ENCODE measurements at regions not wholly inside any gene's neighbourhood (a gene's known extent, or its start where the extent isn't known, plus 50 kb on each side); places are given as distances from the start of the nearest gene placed in this dataset.

DNA sequence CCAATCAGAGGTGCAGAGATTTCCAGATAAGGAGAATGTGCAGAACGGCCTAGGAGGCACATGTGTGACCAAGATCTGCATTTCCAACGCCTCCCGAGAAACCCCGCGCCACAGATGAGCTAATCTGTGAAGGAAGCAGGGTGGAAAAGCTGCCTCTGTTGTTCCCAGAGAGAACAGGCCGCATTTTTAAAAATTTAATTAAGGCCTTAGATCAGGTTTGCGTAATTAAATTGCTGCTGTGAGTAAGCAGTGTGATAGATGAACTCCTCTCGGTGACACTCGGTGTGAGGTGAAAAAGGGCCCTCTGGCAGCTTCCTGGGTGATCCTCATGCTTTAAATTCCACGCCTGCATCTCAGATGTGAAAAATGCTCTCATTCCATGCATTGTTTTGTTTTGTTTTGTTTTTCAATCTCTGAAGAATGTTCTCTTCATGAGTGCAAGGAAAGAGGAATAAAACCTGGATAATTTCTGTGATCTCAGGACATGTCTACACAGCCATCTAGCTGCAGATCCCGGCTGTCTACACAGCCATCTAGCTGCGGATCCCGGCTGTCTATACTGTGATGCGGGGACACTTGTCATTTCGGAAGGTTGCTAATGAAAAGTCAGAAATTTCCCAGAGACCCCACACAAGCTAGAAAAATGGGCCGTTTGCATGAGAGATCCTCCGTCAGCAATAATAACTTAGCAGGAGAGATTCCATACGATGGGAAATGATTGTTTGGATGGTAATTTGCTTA is 1398.9 kb downstream of the BRD1 start:
- H3K4me3 ChIP-seq (ENCODE audit: low read depth, low read length): no peak overlapping the region
- no peaks in the 10 kb centered on the region for H3K36me3 ChIP-seq (ENCODE audit: control insufficient read depth, insufficient read depth, low read length)
- DNase-seq (ENCODE audit: low read depth): no peak
- TF ChIP-seq, protein P1, sequence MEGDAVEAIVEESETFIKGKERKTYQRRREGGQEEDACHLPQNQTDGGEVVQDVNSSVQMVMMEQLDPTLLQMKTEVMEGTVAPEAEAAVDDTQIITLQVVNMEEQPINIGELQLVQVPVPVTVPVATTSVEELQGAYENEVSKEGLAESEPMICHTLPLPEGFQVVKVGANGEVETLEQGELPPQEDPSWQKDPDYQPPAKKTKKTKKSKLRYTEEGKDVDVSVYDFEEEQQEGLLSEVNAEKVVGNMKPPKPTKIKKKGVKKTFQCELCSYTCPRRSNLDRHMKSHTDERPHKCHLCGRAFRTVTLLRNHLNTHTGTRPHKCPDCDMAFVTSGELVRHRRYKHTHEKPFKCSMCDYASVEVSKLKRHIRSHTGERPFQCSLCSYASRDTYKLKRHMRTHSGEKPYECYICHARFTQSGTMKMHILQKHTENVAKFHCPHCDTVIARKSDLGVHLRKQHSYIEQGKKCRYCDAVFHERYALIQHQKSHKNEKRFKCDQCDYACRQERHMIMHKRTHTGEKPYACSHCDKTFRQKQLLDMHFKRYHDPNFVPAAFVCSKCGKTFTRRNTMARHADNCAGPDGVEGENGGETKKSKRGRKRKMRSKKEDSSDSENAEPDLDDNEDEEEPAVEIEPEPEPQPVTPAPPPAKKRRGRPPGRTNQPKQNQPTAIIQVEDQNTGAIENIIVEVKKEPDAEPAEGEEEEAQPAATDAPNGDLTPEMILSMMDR (IDR thresholded peaks at IDR 0.05; ENCODE audit: insufficient read depth, low read depth, low read length): no peak
- ChIA-PET CTCF (no interaction called here), POLR2A (no interaction called here)
- no peaks in the 10 kb centered on the region for H3K27me3 ChIP-seq (ENCODE audit: control insufficient read depth, insufficient read depth, low read length)

DNA sequence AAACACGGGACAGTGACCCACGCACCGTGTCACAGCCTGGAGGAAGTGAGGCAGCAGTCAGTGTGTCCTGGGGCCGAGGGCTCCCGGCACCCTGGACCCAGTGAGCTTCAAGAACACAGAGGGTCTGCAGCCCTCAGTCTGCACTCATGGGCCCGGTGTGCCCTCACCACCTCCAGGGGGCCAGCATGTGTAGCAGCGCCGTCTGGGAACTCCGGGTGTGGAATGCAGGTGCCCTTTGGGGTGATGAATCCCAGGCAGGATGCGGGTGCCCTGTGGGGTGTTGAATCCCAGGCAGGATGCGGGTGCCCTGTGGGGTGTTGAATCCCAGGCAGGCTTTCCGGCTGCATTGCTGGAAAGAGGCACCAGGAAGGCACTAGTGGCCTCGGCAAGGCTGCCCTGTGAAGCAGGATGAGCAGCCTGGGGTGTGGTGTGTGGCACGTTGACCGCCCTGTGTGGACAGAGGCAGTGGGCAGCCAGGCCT is 1399.9 kb downstream of the BRD1 start:
- TF ChIP-seq, protein P1 (IDR thresholded peaks at IDR 0.05; ENCODE audit: insufficient read depth, low read depth, low read length): no peak
- Histone ChIP-seq H3K27me3 (ENCODE audit: control insufficient read depth, insufficient read depth, low read length) (no peaks in the 10 kb centered on the region), H3K36me3 (ENCODE audit: control insufficient read depth, insufficient read depth, low read length) (no peaks in the 10 kb centered on the region), H3K4me3 (ENCODE audit: low read depth, low read length) (no peak overlapping the region)
- ChIA-PET CTCF (no interaction called here), POLR2A (no interaction called here)
- no peak for DNase-seq (ENCODE audit: low read depth)

DNA sequence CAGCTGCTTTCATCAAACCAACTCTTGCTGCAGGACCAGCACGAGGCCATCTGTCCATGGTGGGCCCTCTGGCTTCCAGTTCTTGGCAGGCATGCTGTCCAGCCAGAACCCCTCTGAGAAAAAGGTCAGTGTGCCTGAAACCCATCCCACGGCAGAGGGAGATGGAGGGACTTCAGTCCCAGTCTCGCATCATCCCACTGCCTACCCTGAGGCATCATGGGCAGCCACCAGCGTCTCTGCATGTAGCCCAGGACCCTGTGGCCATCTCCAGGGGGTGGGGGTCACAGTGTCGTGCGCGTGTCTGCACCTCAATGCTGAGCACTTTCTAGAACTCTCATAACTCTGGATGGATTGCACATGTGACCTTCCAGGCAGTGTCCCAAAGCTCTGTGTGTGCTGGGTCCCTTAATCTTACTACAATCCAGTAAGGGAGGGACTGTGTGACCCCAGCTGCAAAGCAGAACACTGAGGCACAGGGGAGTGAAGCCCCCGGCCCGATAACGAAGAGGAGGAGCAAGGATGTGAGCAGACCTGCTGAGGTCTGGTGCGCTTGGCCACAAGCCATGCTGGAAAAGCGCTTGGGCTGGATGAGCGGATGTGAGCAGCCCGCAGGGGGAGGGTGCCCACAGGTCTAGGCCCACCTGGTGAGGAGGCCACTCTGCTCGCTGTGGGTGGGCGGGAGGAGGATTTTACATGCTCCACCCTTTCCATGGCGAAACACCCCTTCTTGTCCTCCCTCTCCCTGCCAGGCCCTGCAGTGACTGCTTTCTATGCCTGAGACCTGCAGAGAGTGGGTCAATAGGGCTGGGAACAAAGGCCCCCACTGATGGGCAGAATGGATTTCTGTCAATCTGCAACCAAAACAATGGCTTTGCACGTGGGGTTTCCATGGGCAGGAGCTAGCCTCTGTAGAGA is 1401.0 kb downstream of the BRD1 start:
- no peak overlapping the region for H3K4me3 ChIP-seq (ENCODE audit: low read depth, low read length)
- no peaks in the 10 kb centered on the region for H3K36me3 ChIP-seq (ENCODE audit: control insufficient read depth, insufficient read depth, low read length)
- no peaks in the 10 kb centered on the region for H3K27me3 ChIP-seq (ENCODE audit: control insufficient read depth, insufficient read depth, low read length)
- CTCF ChIA-PET: no interaction called here
- POLR2A ChIA-PET: no interaction called here
- TF ChIP-seq, protein P1 (IDR thresholded peaks at IDR 0.05; ENCODE audit: insufficient read depth, low read depth, low read length): no peak
- no peak for DNase-seq (ENCODE audit: low read depth)

DNA sequence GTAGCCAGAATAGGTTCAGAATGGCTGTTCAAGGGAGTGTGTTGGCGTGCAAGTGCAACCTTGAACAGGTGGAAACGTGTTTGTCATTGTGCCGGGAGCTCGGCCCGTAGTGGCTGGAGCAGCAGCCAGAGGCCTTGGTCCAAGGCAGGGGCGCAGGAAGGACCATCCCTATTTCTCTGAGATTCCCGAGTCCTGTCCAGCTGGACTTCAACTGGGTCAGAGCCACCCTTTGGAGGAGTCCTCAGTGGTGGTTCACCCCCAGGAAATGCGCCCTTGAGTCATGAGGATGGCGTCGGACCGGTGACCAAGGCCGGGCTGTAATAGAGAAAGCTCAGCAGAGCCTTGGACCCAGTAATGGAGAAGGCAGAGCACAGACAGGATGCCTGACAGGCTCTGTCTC is 1402.0 kb downstream of the BRD1 start:
- TF ChIP-seq, protein P1 (IDR thresholded peaks at IDR 0.05; ENCODE audit: insufficient read depth, low read depth, low read length): no peak
- CTCF ChIA-PET: no interaction called here

DNA sequence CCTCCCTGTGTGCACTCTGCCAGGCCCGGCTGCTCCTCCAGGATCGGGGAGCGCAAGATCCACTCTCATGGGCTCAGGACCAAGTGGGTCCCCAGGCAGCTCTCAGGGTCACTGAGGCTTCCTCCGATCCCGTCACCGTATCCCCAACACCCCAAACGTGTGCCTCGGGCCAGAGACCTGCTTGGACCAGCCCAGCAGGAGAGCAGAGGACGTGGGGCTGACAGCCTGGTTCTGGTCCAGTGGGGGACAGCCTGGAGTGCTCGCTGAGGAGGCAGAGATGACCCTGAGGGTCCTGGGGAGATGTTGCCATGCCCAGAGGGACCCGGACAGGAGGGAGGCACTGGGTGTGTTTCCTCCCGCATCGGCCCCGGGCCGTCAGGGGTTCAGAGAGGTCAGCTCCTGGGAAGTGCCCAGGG is 1402.6 kb downstream of the BRD1 start:
- CTCF ChIA-PET: no interaction called here
- POLR2A ChIA-PET: no interaction called here
- TF ChIP-seq, protein P1 (IDR thresholded peaks at IDR 0.05; ENCODE audit: insufficient read depth, low read depth, low read length): no peak
- no peak overlapping the region for H3K4me3 ChIP-seq (ENCODE audit: low read depth, low read length)
- no peaks in the 10 kb centered on the region for H3K36me3 ChIP-seq (ENCODE audit: control insufficient read depth, insufficient read depth, low read length)
- no peaks in the 10 kb centered on the region for H3K27me3 ChIP-seq (ENCODE audit: control insufficient read depth, insufficient read depth, low read length)
- no peak for DNase-seq (ENCODE audit: low read depth)

More for the DNA sequence above, 1402.0 kb downstream of the BRD1 start:
- DNase-seq (ENCODE audit: low read depth): no peak
- no peaks in the 10 kb centered on the region for H3K27me3 ChIP-seq (ENCODE audit: control insufficient read depth, insufficient read depth, low read length)
- no peak overlapping the region for H3K4me3 ChIP-seq (ENCODE audit: low read depth, low read length)
- POLR2A ChIA-PET: no interaction called here
- H3K36me3 ChIP-seq (ENCODE audit: control insufficient read depth, insufficient read depth, low read length): no peaks in the 10 kb centered on the region

Measured in BJ (cell line).